Islet precursor cell (in vitro differentiated cells): ENCODE measurements at regions not wholly inside any gene's neighbourhood (a gene's known extent, or its start where the extent isn't known, plus 50 kb on each side); places are given as distances from the start of the nearest gene placed in this dataset.
A peak's percentile ranks its signal among the peaks of the same experiment; 100 is the strongest.

Experiments used
- DNase-seq: peaks from one replicate; pipeline ENCODE4 v3.0.0-alpha.2; 2018

DNA sequence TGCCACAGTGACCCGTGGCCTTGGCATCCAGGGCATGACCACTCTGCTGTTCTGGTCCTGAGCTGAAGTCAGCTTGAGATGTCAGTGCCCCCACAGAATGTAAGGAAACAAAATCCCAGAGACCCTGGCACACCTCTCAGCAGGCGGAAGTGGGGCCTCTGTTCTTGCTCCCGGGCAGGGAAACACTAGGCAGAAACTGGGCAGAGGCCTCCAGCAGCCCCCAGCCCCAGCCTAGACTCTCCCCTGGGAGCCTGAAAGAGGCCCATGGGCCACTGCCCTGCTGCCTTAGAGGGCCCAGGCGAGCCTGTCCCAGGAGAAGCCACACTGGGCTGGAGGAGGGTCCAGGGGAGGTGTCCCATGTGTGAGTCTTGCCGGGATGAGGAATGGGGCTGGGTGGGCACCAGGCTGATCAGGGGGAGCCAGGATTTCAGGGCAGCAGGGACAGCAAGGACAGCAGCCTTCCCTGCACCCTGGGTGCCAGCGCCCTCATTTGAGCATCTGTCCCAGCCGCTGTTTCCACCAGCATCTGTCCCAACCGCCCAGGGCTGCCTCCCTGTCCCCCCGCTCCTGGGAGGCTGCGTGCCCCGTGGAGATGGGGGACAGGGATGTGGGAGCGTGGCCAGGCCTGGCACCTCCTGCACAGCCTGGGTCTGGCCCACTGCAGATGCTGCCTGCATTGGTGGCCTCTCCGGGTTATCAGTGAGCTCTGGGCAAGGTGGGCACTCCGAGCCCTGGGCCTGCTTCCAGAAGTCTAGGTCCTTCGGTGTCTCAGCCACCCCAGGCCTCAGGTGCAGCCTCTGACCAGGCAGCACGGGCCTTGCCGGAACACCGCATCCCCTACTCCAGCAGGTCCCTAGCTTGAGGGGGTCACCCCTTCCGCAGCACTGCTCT, 1072.4 kb downstream of the BRD1 start:
- DNase-seq, result peak; percentile 38

DNA sequence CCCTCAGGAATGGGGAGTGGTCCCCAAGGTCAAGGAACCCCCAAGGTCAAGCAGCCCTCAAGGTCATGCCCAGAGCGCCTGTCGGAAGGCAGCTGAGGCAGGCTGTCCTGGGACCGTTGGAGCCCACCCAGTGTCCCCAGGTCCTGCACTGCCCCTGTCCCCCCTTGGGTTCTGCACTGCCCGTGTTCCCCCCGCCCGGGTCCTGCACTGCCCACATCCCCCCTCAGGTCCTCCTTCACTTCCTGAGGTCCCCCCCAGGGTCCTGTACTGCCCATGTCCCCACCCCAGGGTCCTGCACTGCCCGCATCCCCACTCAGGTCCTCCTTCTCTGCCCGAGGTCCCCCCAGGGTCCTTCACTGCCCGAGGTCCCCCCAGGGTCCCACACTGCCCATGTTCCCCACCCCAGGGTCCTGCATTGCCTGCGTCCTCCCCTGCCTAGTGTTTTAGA, 1073.0 kb downstream of the BRD1 start:
- peak; percentile 40 for DNase-seq

DNA sequence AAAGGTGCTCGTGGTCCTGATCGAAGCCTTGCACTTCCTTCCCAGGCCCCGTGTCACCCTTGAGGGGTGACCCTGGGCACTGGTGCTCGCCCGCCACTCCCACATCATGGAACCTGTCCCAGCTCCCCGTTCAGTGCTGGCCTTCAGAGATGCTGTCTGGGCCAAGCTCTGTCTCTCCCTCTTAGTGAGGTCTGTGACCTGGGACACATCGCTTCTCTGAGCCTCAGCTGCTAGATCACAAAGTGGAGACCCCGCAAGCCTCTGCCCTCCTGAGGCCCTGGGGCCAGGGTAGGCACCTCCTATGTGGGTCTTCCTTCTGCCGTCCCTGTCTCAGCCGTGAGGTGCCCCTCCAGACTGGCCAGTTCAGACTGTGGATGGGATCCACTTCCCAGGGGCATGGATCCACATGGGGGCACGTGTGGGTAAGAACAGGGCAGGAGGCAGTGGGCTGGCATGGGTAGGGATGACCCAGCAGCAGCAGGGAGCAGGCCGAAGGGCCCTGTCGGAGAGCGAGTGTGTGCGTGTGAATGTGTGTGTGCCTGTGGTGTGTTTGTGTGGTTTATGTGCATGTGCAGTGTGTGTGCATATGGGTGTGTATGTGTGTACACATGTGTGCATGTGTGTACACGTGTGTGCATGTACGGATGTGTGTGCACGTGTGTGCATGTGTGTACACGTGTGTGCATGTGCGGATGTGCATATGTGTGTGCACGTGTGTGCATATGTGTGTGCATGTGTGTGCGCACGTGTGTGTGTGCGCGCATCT, 1073.7 kb downstream of the BRD1 start:
- DNase-seq, result peak; percentile 31

DNA sequence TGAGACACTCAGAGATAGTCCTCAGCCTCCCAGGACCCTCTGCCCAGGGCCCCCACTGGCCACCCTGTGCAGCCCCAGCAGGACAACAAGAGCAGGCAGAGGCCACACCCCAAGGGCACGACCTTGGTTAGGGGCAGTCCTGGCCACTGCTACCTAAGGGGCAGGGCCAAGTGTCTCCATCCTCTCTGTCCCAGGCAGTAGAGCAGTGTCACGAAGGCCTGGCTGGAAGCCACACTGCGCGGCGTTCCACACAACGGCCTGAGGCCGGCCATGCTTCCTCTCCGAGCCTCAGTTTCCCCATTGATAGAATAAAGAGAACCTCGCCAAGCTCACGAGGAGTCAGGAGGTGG, 1074.3 kb downstream of the BRD1 start:
- DNase-seq, result peak; percentile 28

DNA sequence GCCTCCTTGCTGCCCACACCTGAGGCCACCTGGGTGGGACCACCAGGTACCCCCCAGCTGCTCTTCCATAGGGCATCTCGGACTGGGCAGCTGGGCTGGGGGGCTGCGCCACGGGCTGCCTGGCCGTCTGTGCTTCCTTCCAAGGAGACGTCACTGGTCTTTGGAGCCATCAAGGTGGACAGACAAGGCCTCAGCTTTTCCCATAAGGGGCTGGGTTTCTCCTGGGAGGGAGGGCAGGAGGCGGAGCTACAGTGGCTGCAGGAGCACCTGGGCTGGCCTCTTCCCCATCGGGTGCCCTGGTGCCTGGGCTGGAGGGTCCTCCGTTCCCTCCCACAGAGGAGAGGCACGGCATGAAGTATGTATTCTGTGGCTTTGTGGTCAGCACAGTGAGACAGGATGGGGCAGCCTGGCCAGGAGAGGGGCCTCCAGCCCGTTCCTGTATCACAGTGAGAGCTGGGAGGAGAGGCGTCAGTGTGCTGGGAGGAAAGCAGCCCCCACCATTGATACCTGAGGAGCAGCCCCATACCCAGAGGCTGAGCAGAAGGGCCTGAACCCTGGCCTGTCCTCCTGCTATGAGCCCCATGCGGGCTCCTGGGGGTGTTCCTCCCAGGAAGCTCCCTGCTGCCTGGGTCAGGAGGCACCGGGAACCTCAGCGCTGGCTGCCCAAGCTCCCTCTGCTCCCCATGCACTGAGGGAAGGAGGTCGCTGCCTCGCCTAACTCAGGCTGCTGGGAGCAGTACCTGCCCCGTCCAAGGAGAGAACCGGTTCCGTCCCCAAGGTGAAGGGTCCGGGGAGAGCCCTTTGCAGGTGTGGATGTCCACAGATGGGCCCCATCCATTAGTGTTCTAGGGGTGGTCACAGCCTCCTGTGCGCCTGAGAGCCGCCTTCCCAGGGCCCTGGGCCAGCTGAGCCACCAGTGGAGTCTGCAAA, 1075.0 kb downstream of the BRD1 start:
- DNase-seq, result peak; percentile 52

DNA sequence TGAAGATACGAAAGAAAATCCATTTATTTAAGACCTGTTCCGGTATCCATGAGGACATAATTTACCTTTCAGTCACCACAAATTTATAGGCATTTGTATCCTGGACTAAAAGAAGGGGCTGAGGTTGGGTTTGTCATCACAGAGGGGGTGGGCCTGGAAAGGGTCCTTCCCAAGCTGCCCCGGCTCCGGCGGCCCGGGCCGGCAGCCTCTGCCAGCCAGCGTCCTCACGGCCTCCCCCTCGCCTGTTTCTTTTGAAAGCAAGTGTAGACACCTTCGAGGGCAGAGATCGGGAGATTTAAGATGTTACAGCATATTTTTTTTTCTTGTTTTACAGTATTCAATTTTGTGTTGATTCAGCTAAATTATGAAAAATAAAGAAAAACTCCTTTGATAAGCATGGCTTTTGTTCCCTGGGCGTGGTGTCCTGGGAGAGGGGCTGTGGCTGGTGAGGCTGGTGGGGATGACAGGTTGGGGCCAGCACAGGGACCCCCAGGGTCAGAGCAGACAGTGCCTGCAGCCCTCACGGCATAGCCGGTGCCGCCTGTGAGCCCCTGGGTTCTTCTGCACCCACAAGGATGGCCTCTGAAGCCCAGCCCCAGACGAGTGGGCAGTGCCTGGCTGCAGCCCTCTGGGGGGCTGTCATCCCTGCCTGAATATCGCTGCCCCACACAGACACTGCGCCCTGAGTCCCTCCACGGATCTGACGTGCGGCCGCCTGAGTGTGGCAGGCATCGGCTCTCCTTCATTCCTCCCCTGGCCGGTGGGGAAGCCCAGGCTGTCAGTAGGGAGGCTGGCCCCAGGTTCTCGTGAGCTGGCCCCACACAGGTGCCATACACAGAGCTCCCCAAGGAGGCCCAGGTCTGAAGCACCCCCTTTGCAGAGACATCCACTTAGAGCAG, 1075.9 kb downstream of the BRD1 start:
- DNase-seq, result peak; percentile 42

DNA sequence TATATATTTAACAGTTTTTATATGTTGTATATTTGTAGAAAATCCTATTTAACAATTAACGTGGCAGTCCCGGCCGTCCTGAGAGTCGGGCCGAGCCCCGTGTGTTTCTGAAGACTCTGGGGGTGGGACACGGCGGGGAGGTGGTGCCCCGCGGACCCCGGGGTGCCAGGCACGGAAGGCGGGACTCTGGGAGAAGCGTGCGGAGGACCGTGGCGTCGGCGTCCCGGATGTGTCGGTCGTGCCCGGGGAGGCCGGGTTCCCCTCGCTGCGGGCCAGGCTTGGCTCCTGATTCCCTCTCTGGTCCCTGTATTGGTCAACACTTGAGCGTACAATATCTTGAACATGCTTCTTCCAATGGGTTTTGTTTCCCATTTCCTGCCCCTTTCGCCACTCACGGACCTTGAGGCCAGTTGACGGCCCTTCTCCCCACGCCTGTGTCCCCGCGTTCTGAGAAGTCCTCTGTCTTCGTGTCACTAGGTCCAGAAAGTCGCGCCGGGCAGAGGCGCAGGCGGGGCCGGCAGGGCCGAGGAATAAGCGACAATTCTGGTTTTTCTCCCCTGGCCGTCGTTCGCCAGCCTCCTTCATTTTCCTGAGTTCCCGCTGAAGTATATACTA, 1076.7 kb downstream of the BRD1 start:
- DNase-seq, result peak; percentile 47

DNA sequence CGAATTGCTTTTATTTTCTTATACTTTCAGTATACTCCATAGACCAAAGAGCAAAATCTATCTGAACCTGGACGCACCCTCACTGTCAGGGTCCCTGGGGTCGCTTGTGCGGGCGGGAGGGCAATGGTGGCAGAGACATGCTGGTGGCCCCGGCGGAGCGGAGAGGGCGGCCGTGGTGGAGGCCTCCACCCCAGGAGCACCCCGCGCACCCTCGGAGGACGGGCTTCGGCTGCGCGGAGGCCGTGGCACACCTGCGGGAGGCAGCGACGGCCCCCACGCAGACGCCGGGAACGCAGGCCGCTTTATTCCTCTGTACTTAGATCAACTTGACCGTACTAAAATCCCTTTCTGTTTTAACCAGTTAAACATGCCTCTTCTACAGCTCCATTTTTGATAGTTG, 1077.4 kb downstream of the BRD1 start:
- peak; percentile 22 for DNase-seq

DNA sequence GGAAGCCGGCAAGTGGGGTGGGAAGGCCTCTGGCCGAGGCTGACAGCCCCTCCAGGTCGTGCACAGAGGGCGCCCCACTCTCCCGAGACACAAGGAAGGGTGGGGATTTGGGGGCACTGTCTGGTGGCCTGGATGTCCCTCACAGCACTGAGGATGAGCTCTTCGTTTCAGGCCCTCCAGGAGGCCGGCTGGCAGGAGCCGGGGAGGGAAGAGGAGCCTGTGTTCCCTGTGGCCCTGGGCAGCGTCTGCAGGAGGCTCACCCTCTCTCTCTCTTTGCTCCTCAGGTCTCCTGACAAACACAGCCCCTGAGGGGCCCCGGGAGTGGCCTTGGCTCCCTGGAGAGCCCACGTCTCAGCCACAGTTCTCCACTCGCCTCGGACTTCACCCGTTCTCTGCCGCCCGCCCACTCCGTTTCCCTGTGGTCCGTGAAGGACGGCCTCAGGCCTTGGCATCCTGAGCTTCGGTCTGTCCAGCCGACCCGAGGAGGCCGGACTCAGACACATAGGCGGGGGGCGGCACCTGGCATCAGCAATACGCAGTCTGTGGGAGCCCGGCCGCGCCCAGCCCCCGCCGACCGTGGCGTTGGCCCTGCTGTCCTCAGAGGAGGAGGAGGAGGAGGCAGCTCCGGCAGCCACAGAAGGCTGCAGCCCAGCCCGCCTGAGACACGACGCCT, 1078.0 kb downstream of the BRD1 start:
- DNase-seq, result peak; percentile 46

DNA sequence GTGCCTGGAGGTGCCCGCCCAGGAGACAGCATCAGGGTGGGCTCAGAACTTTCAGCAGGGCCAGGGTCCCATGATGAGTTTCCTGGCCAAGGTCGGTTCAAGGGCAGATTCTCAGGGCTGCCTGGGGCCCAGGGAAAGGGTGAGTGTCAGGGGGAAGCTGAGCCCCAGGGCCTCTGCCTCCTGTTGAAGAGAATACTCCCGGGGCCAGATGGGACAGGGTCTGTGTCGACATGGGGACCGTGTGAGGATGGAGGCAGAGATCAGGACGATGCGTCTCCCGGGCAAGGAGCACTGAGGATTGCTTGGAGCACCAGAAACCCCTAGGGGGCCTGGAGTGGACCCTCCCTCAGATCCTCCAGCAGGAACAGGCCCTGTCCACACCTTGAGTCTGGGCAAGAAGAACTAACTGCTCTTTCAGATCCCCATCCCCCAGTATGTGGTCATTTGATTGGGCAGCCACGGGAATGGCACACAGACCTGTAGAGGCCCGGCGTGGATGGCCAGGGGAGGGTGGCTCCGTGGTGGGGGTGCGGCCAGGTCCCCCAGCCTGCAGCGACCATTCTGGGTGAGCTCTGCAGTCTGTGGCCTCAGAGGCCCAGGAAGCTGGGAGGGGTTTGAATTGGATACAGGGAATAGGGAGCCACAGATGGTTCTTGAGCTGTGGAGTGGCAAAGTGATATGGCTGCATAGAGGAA, 1078.7 kb downstream of the BRD1 start:
- DNase-seq, result peak; percentile 47

DNA sequence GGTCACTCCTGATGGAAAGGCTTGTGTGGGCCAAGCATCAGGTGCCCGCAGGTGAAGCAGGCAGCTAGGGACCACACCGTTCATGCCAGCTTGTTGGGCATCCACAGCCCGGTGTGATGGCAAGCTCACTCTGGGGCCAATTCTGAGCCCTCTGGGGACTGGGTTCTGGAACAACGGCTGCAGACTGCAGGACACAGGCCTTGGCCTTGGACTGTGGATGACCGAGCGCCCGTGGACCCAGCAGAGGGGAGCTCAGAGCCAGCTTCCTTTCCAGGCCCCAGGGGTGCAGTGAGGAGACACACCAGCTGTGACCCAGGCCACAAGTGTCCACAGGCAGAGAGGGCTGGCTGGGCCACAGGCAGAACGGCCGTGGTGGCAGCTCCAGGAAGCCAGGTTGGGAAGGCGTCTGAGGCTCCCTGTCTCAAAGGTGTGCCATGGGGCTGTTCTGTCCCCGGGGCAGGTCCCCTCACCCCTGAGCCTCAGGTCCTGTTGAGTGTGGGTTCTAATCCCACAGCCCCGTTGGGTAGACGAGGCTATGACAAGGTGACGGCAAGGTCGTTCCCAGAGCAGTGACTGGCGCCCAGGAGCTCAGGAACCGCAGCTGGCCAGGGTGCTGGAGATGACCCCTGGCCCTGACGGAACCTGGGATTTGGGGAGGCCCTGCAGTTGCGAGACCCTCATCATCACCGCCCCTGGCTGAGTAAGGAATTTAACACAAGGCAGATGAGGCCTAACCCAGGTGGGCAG, 1079.4 kb downstream of the BRD1 start:
- peak; percentile 46 for DNase-seq

DNA sequence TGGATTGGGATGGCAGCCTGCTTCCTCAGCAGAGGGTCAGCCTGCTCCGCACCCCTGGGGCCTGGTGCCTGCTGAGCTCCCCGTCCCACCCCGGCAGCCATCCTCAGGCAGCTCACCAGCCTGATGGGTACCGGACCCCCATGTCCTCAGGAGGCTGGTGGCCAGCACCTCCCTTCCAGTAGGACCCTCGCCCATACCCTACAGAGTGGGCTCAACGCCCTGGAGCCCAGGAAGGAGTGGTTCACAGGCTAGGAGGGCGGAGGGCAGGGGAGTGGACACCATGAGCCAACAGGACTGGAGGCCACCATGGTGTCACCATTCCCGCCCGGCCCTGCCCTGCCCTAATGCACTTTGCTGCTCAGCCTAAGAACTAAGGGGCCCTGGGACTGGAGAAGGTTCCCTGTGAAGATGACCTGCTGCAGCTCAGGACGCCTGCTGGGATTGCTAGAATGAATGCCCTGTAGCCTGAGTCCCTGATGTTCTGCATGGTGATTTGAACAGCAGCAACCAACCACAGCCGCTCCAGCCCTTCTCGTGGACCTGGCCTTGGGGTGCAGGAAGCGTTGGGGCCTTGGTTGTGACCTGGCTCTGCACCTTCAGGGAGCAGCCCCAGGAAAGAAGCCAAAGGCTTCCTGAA, 1080.8 kb downstream of the BRD1 start:
- DNase-seq, result peak; percentile 48

DNA sequence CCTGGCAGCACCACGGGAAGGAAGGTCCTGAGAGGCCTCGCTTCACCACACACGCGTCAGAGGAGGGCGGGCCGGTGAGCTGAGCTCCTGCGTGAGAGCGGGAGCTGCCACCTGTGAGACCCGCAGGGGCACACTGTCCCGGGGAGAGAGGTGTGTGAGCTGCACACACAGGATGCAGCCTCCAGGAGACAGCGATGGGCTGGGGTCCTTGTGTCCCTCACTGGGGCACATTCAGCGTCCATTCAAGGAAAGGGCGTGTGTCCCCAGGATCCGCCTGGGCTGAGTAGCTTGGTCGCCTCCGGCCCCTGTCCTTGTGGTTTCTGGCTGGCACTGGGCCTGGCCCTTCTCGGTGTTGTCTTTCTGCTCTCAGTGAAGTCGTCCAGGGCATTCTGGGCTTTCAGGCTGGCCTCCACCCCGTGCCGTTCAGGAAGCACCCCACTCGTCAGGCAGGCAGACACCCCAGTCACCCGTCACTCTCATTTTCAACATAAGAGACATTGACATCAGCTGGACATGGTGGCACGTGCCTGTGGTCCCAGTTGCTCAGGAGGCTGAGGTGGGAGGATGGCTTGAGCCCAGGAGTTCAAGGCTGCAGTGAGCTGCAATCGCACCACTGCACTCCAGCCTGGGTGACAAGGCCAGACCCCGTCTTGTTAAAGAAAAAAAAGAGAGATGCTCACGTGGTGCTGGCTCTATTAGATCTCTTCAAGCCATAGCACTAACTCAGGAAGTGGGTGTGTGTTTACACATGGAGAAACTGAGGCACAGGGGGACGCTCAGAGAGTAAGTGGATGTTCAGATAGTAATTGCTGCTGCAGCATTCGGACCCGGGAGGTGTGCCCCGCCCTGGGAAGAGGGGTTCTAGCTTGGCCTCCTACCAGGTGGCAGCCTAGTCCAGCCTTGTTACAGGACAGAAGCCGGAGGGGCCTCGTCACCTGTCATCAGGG, 1081.6 kb downstream of the BRD1 start:
- DNase-seq, result peak; percentile 46

DNA sequence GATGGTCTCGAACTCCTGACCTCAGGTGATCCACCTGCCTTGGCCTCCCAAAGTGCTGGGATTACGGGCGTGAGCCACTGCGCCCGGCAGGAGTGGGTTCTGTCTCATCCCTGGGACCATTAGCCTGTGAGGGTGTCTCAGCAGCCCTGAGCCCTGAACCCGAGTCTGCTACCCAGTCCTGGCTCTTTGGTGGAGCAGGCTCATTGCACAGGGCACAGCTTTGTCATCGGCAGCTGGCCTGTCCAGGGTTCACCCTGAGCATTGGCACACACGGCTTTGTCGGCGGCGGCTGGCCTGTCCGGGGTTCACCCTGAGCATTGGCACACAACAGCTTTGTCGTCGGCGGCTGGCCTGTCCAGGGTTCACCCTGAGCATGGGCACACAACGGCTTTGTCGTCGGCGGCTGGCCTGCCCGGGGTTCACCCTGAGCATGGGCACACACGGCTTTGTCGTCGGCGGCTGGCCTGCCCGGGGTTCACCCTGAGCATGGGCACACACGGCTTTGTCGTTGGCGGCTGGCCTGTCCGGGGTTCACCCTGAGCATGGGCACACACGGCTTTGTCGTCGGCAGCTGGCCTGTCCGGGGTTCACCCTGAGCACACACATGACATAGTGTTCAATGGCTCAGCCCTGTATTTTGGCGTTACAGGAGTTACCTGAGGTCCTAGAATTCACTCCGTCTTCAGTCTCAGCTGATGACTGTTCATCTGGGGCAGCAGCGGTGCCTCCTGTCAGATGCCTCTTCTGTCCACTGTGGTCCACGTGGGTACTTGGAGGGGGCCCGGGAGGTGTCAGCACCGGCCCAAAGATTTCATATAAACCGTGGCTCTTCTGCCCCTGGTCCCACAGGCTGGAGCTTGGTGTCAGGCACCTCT, 1082.5 kb downstream of the BRD1 start:
- peak; percentile 40 for DNase-seq

DNA sequence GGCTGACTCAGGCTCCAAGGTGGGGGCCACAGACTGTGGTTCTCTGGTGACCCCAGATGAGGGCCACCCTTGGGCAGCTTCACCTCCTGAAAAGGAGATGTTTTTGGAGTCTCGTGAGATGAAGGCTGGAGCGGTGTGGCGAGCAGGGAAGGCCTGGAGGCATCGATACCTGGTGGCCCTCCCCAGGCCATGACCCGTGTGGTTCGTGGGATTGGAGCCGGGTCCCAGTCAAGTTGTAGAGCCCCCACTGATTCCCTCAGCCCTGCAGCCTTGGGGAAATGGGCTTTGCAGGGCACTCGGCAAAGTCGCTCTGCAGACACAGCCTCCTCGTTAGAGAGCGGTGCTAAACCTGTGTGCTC, 1083.4 kb downstream of the BRD1 start:
- DNase-seq, result peak; percentile 41

DNA sequence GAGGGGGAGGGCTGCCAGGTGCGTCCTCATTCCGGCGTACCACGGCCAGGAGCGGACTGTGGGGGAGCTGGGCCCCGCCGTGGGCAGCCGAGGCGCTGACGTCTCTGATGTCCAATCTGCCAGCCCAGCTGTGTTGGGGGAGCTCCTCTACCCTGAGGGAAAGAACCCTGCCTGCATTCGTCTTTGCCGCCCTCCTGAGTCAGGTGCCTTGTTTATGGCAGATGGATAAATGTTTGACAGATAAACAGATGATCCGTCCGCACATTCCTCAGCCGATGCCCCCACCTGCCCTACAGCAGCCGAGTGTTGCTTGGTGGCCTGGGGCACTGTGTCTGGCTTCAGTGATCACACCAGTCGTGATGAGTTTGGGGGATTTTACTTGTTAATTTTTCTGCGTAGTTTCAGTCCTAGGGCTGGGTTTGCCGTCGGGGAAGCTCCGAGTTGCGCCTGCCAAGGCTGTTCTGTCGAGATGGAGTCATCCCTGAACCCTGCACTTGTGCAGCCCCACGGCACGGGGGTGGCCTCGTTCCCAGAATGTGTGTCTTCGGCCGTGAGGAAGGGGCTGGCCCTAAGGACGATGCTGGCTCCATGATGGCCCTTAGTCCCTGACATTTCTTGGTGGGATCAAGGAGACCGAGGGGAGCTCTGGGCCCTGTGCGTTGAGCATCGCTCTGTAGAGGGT, 1083.9 kb downstream of the BRD1 start:
- peak; percentile 49 for DNase-seq
